Islet of Langerhans (tissue), 1 donor: ENCODE measurements at regions not wholly inside any gene's neighbourhood (a gene's known extent, or its start where the extent isn't known, plus 50 kb on each side); places are given as distances from the start of the nearest gene placed in this dataset.

Source experiments
- FAIRE-seq: peaks from one replicate; lab custom pipeline; 2011; peaks lifted over from hg19 to GRCh38; lab: Jason Lieb, UNC

- peak; percentile 91 for FAIRE-seq
Observed at GRCh38 chr13:23488442-23488841, 54.9 kb upstream of the SACS start.

- FAIRE-seq, result no peak
Observed at GRCh38 chr13:23496255-23496654, 62.8 kb upstream of the SACS start.

- no peak for FAIRE-seq
Observed at GRCh38 chr13:23497191-23497590, 63.7 kb upstream of the SACS start.

DNA sequence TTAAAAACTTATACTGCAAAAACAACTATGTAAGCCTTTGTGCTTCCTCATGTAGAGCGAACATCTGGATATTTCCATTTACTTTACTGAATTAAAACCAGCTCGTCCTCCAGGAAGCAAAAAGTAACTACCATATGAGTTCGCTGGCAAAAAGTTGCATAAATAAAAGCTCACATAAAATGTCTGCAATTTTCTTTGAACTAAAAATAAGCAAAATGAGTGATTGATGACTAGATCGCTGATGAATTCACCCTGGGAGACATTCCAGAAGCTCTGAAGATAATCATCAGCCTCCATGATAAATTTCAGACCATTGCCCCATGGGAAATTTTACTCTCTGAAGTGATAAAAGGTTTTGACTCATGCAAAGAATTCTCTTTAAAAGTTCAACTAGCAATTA lies 67.3 kb upstream of the SACS start:
- FAIRE-seq, result no peak

DNA sequence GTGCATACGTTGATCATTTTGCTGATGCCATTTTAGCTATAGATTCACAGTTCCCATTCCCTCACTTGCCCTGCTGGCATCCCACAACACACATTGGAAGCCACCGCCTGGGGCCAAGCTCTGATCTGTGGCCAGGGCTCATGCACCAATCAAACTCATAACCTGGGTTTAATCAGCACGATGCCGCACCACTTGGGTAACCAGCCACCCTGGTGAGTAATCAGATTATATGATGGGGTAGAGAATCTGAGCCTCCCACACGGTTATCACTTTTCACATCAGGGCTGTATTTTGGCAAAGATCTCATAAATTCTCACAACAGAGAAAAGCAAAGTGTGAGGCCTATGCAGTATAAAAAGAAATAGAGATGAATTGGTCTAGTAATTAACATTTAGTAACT lies 66.0 kb upstream of the TNFRSF19 start:
- FAIRE-seq, result no peak

DNA sequence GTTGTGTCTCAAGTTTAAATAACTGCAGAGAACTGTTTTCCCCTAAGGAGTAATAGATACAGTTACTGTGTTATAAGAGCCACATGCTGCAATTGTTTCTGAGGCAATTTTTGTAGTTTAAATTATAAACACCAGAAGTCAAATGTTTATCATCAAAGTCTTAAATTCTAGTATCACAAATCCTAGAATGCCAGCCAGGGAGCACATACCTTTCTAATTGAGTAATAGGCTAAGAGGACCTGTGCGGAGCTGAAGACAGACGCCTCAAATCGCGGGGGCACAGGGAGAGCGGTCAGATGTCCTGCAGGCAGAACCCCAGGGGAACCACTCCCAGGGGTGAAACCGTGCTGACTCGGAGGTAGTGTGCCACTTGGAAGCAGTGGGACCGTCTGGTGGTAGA lies 65.2 kb upstream of the TNFRSF19 start:
- no peak for FAIRE-seq

DNA sequence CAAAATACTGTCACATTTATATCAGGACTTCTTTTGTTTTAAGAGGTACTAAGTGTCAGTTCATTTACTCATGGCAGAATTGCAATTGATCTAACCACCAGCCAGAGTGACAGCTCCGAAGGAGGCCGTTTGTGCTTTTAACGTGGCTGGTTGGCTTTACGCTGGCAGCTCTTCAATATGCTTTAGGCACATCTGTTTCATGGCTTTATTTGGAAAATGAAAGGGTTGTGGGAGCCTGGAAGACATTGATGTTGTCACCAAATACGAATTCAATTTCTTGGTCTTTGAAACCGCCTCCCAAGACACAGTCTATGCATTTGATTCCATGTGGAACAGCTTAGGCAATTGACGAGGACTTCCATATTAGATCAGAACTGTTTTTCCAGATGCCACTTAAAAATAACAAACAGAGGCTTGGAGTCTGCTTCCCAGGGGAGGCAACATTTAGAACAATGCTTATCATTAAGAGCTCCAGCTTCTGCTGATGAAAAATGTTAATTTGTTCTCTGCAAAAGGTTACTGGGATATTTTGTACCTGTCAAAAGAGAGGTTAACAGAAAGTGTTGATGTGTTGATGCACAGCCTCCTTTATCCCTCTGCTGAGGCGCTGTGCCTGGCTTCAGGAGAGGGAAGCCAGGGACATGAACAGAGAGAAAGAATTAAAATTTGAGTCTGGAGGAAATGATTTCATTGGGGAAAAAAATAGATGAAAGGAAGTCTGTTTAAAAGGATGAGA lies 64.0 kb upstream of the TNFRSF19 start:
- no peak for FAIRE-seq

DNA sequence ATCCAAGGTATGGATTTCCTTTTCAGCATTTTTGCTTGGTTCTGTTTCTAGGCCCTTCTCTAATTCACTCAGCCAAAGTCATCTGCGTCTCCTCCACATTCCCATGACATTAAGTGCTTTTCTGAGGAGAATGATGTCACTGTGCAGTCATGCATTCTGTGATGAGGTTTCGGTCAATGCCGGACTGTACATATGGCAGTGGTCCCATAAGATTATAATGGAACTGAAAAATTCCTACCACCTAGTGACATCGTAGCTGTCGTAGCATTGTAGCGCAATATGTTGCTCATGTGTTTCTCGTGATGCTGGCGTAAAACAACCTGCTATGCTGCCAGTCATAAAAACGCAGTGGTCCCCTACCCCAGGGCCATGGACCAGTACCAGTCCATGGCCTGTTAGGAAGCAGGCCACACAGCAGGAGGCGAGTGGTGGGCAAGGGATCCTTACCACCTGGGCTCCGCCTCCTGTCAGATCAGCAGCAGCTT lies 63.4 kb upstream of the TNFRSF19 start:
- no peak for FAIRE-seq

DNA sequence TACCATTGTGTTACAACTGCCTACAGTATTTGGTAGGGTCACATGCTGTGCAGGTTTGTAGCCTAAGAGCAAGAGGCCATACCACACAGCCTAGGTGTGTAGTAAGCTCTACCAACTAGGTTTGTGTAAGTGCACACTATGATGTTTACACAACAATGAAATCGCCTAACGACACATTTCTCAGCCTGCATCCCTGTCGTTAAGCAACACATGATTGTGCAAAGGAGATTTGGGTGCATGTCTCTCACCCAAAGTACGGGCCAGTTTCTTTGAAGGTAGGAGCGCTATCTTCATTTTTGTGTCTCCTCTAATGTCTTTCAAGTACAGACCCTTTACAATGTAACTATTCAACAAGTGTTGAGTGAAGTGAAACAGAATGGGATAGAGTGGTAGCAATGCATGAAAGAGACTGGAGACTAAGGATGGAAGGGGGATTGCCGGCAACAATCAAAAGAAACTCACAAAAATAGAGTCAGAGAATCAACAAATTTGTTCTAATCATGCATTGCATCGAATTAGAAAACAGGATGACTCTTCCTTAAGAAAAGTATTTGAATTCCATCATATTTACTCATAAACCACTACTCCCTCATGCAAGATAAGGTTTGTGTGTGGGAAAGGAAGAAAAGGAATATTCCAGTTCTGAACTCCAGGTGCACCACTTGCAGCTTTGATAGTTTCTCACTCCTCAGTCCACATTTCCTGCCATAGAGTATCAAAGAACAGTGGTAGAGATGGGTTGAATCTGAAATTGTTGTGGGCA lies 60.2 kb upstream of the TNFRSF19 start:
- no peak for FAIRE-seq

GRCh38 chr13:23510544-23510916 lies 59.7 kb upstream of the TNFRSF19 start:
- no peak for FAIRE-seq

GRCh38 chr13:23510979-23511735 lies 59.1 kb upstream of the TNFRSF19 start:
- no peak for FAIRE-seq

- no peak for FAIRE-seq
Observed at GRCh38 chr13:23512762-23513395, 57.3 kb upstream of the TNFRSF19 start.

GRCh38 chr13:23513455-23513854 lies 56.8 kb upstream of the TNFRSF19 start:
- FAIRE-seq, result no peak

GRCh38 chr13:23514076-23514475 lies 56.1 kb upstream of the TNFRSF19 start:
- no peak for FAIRE-seq

DNA sequence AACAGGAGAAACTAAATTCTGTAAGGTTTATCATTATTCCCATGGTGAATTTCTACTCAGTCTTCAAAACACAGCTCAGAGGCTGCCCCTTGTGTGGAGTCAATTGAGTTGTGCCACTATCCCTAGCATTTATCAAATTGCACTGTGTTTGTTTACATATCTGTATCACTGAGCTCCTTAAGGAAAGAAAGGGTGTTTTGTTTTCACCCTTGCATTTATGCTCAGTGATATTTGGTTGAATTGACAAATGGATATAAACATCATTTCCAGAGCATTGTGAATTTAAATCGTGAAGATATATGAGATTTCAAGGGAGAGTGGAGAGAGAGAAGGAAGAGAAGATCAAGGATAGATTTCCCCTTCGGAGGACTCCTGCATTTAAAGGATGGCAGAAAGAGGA lies 55.1 kb upstream of the TNFRSF19 start:
- no peak for FAIRE-seq

- no peak for FAIRE-seq
Observed at GRCh38 chr13:23516190-23516589, 54.0 kb upstream of the TNFRSF19 start.

- FAIRE-seq, result no peak
Observed at GRCh38 chr13:23516702-23517101, 53.5 kb upstream of the TNFRSF19 start.

- no peak for FAIRE-seq
Observed at GRCh38 chr13:23518231-23518630, 52.0 kb upstream of the TNFRSF19 start.
